ENCODE measurements at regions not wholly inside any gene's neighbourhood (a gene's known extent, or its start where the extent isn't known, plus 50 kb on each side); places are given as distances from the start of the nearest gene placed in this dataset.

DNA sequence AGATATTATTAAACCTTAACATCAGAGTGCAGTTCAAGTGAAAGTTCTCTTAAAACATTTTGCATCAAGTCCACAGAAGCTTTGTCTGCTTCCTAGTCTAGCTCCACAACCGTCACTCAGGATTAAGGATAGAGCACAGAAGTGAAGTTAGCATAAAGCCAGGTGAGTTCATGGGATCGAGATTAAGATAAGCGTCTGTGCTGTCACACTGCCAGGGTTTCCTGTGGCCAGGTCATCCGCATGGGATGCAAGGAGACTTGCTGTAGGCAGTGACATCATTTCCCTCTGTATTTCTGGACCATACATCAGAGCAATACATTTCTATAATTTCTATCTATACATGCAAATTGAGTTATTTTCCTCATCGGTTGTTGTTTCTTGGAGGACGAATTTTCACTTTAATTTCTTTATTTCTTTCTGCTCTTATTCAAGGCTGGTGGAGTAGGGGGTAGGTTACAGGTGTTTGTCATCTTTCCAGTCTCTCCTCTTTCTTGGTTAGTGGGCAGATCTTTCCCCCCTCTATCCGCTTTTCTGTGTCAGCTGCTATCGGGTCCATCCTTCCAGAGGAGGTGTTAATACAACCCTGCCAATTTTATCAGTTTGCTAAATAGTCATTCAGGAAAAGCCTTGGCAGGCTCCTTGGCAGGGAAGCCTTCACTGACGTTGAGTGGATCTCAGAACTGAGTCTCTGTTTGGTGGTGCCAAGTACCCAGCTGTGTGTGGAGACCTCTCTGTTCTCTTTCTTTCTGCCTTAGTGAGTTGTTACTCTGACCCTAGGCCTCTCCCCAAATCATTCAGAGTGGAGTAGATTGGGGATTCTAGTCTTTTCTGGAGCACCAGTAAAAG is 307.6 kb upstream of the MAP3K7 start:
- Histone ChIP-seq H3K4me3 (no peak overlapping the region), H3K36me3 (no peaks in the 10 kb centered on the region), H3K4me1 (no peaks in the 10 kb centered on the region), H3K9me3 (no peaks in the 10 kb centered on the region), H3K27me3 (no peaks in the 10 kb centered on the region), H3K27ac (no peak overlapping the region)
- DNase-seq (no peak), ATAC-seq (ENCODE audit: low FRiP score in 2 of 2) (no peak)
- TF ChIP-seq POLR2AphosphoS5 (IDR thresholded peaks at IDR 0.05) (no peak), EP300 (IDR thresholded peaks at IDR 0.05) (no peak), POLR2A (IDR thresholded peaks at IDR 0.05) (no peak), CTCF (IDR thresholded peaks at IDR 0.05) (no peak)
- 66 to 77% methylated on average over 9 of the region's 9 CpGs for WGBS, 2 donors

DNA sequence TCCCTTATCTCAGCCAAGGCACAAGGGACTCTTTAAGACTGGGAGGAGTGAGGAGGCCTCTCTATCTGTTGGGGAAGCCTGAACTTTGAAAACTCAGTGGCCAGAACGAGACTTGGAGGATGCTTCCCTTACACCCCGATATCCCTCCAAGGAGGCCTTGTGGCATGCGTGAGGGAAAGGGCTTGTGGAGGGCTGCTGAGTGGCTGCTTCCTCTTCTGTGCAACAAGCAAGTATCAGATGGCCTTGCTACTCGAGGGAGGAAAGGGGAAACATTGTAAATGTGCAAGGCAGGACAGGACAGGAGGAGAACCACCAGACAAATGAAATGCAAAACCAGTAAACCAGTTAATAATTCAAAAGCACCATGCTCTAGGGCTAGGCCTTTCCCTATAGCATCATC is 306.5 kb upstream of the MAP3K7 start:
- ATAC-seq (ENCODE audit: low FRiP score in 2 of 2), result no peak
- no peak for DNase-seq
- WGBS, 2 donors, result 49 to 87% methylated on average over 4 of the region's 4 CpGs
- Histone ChIP-seq H3K27ac (no peak overlapping the region), H3K9me3 (no peaks in the 10 kb centered on the region), H3K36me3 (no peaks in the 10 kb centered on the region), H3K4me1 (no peaks in the 10 kb centered on the region), H3K4me3 (no peak overlapping the region), H3K27me3 (no peaks in the 10 kb centered on the region)
- no peak for TF ChIP-seq POLR2AphosphoS5 (IDR thresholded peaks at IDR 0.05)
- no peak for TF ChIP-seq POLR2A (IDR thresholded peaks at IDR 0.05)
- no peak for TF ChIP-seq EP300 (IDR thresholded peaks at IDR 0.05)
- no peak for TF ChIP-seq CTCF (IDR thresholded peaks at IDR 0.05)

GRCh38 chr6:90892271-90892670 is 305.4 kb upstream of the MAP3K7 start:
- no peak for DNase-seq
- no peaks in the 10 kb centered on the region for H3K27me3 ChIP-seq
- no peaks in the 10 kb centered on the region for H3K4me1 ChIP-seq
- no peaks in the 10 kb centered on the region for H3K9me3 ChIP-seq
- 70% methylated on average over 3 of the region's 3 CpGs for WGBS, 2 donors
- H3K4me3 ChIP-seq, result no peak overlapping the region
- H3K36me3 ChIP-seq, result no peaks in the 10 kb centered on the region
- no peak overlapping the region for H3K27ac ChIP-seq
- no peak for ATAC-seq (ENCODE audit: low FRiP score in 2 of 2)
- TF ChIP-seq POLR2AphosphoS5 (IDR thresholded peaks at IDR 0.05) (no peak), EP300 (IDR thresholded peaks at IDR 0.05) (no peak), CTCF (IDR thresholded peaks at IDR 0.05) (no peak), POLR2A (IDR thresholded peaks at IDR 0.05) (no peak)

GRCh38 chr6:90891355-90891754 is 304.5 kb upstream of the MAP3K7 start:
- H3K9me3 ChIP-seq, result no peaks in the 10 kb centered on the region
- no peaks in the 10 kb centered on the region for H3K27me3 ChIP-seq
- H3K4me1 ChIP-seq, result no peaks in the 10 kb centered on the region
- no peak overlapping the region for H3K4me3 ChIP-seq
- ATAC-seq (ENCODE audit: low FRiP score in 2 of 2) (no peak), DNase-seq (no peak)
- H3K36me3 ChIP-seq, result no peaks in the 10 kb centered on the region
- no peak for TF ChIP-seq POLR2A (IDR thresholded peaks at IDR 0.05)
- no peak for TF ChIP-seq CTCF (IDR thresholded peaks at IDR 0.05)
- no peak for TF ChIP-seq POLR2AphosphoS5 (IDR thresholded peaks at IDR 0.05)
- TF ChIP-seq EP300 (IDR thresholded peaks at IDR 0.05), result no peak
- 64 to 76% methylated on average over 5 of the region's 5 CpGs for WGBS, 2 donors
- no peak overlapping the region for H3K27ac ChIP-seq

Measured in upper lobe of left lung (tissue), 6 donors.